Stimulated activated naive CD8-positive, alpha-beta T cell treated with anti-CD3 and anti-CD28 coated beads, Interleukin-15, amount 100 ng/mL, for 72 hours (primary cell): ENCODE measurements at regions not wholly inside any gene's neighbourhood (a gene's known extent, or its start where the extent isn't known, plus 50 kb on each side); places are given as distances from the start of the nearest gene placed in this dataset.
"Not testable (repeated sequence)": the region's sequence is repeated elsewhere in the genome, so short reads cannot be mapped to it uniquely, and the experiment has no call there.

Experiments used
- ATAC-seq: fragments of 150-1000 bp; cut with Tn5 transposase; 2 replicates; pipeline ENCODE4 v1.10.0; 2021; ENCODE audit warnings: mild to moderate bottlenecking, moderate library complexity
- DNase-seq, 2 donors: peaks; one replicate each; pipeline ENCODE4 v3.0.0; 2021 to 2022
- H3K27ac Mint-ChIP-seq, 2 donors: one replicate each; pipeline ENCODE4 v1.8.0; 2022; ENCODE audit warnings: mild to moderate bottlenecking in 2 of 2, mixed read lengths in 2 of 2, moderate library complexity in 2 of 2
- H3K27me3 Mint-ChIP-seq: one replicate; pipeline ENCODE4 v1.8.0; 2022; ENCODE audit warnings: mixed read lengths
- H3K4me1 Mint-ChIP-seq: one replicate; pipeline ENCODE4 v1.8.0; 2022; ENCODE audit warnings: mild to moderate bottlenecking, mixed read lengths
- H3K4me3 Mint-ChIP-seq, 2 donors: one replicate each; pipeline ENCODE4 v1.8.0; 2022; ENCODE audit warnings: mild to moderate bottlenecking in 2 of 2, mixed read lengths in 2 of 2, moderate library complexity in 1 of 2
- H3K9me3 Mint-ChIP-seq, 2 donors: one replicate each; pipeline ENCODE4 v1.8.0; 2022; ENCODE audit warnings: mixed read lengths in 2 of 2

GRCh38 chr19:13632164-13632563, 125.9 kb upstream of the CACNA1A start:
- not testable (repeated sequence) for ATAC-seq, H3K4me3 Mint-ChIP-seq, DNase-seq

GRCh38 chr19:13629687-13630357, 123.5 kb upstream of the CACNA1A start:
- Mint-ChIP-seq H3K27ac (no peak overlapping the region), H3K4me1 (no peaks in the 10 kb centered on the region), H3K4me3 (no peak overlapping the region), H3K9me3 (no peaks in the 10 kb centered on the region), H3K27me3 (peaks cover 26% of the 10 kb centered on the region)
- ATAC-seq (no peak), DNase-seq (no peak)

More at GRCh38 chr19:13632164-13632563, 125.9 kb upstream of the CACNA1A start:
- H3K4me1 Mint-ChIP-seq, H3K27me3 Mint-ChIP-seq, H3K9me3 Mint-ChIP-seq, H3K27ac Mint-ChIP-seq: not testable (repeated sequence)

GRCh38 chr19:13627531-13627930, 121.3 kb upstream of the CACNA1A start:
- H3K27ac Mint-ChIP-seq: no peak overlapping the region
- no peaks in the 10 kb centered on the region for H3K4me1 Mint-ChIP-seq
- ATAC-seq: no peak
- H3K4me3 Mint-ChIP-seq: no peak overlapping the region
- H3K9me3 Mint-ChIP-seq: no peaks in the 10 kb centered on the region
- H3K27me3 Mint-ChIP-seq: peaks cover 49% of the 10 kb centered on the region
- no peak for DNase-seq

GRCh38 chr19:13623716-13624710, 117.7 kb upstream of the CACNA1A start:
- no peak for ATAC-seq
- Mint-ChIP-seq H3K4me3 (no peak overlapping the region), H3K4me1 (no peaks in the 10 kb centered on the region), H3K27me3 (peaks cover 53% of the 10 kb centered on the region), H3K9me3 (no peaks in the 10 kb centered on the region), H3K27ac (no peak overlapping the region)
- no peak for DNase-seq

- ATAC-seq (no peak), DNase-seq (no peak)
- peaks cover 62% of the 10 kb centered on the region for H3K27me3 Mint-ChIP-seq
- no peak overlapping the region for H3K27ac Mint-ChIP-seq
- no peaks in the 10 kb centered on the region for H3K4me1 Mint-ChIP-seq
- H3K4me3 Mint-ChIP-seq: no peak overlapping the region
- no peaks in the 10 kb centered on the region for H3K9me3 Mint-ChIP-seq
Measured at GRCh38 chr19:13622766-13623715, 116.8 kb upstream of the CACNA1A start.

- H3K4me3 Mint-ChIP-seq: no peak overlapping the region
- DNase-seq (peak; percentile 20 to 54), ATAC-seq (peak; percentile 94)
- peaks cover 72% of the 10 kb centered on the region for H3K27me3 Mint-ChIP-seq
- H3K9me3 Mint-ChIP-seq: no peaks in the 10 kb centered on the region
- H3K4me1 Mint-ChIP-seq: no peaks in the 10 kb centered on the region
- H3K27ac Mint-ChIP-seq: no peak overlapping the region
Measured at GRCh38 chr19:13621413-13621812, 115.1 kb upstream of the CACNA1A start.

- no peak overlapping the region for H3K4me3 Mint-ChIP-seq
- H3K27me3 Mint-ChIP-seq: peaks cover 50% of the 10 kb centered on the region
- no peaks in the 10 kb centered on the region for H3K9me3 Mint-ChIP-seq
- DNase-seq (no peak), ATAC-seq (no peak)
- H3K4me1 Mint-ChIP-seq: no peaks in the 10 kb centered on the region
- peak overlapping the region in 1 of 2 donors; percentile 15 for H3K27ac Mint-ChIP-seq
Measured at GRCh38 chr19:13619203-13619632, 112.9 kb upstream of the CACNA1A start.

GRCh38 chr19:13615890-13616289, 109.6 kb upstream of the CACNA1A start:
- Mint-ChIP-seq H3K9me3 (no peaks in the 10 kb centered on the region), H3K27me3 (peaks cover 26% of the 10 kb centered on the region), H3K27ac (no peak overlapping the region), H3K4me1 (no peaks in the 10 kb centered on the region), H3K4me3 (no peak overlapping the region)
- DNase-seq (no peak), ATAC-seq (no peak)

GRCh38 chr19:13613447-13613846, 107.2 kb upstream of the CACNA1A start:
- DNase-seq (no peak), ATAC-seq (no peak)
- Mint-ChIP-seq H3K27ac (peak overlapping the region; percentile 7 to 59), H3K4me1 (peaks cover 8% of the 10 kb centered on the region), H3K9me3 (no peaks in the 10 kb centered on the region), H3K27me3 (peaks cover 24% of the 10 kb centered on the region), H3K4me3 (no peak overlapping the region)

GRCh38 chr19:13611596-13611995, 105.3 kb upstream of the CACNA1A start:
- no peak overlapping the region for H3K27ac Mint-ChIP-seq
- ATAC-seq: no peak
- H3K4me1 Mint-ChIP-seq: peaks cover 8% of the 10 kb centered on the region
- no peaks in the 10 kb centered on the region for H3K9me3 Mint-ChIP-seq
- no peak for DNase-seq
- H3K4me3 Mint-ChIP-seq: no peak overlapping the region
- peaks cover 9% of the 10 kb centered on the region for H3K27me3 Mint-ChIP-seq

GRCh38 chr19:13610039-13610691, 103.9 kb upstream of the CACNA1A start:
- ATAC-seq: peak; percentile 67
- H3K4me1 Mint-ChIP-seq: peaks cover 8% of the 10 kb centered on the region
- no peak overlapping the region for H3K4me3 Mint-ChIP-seq
- no peaks in the 10 kb centered on the region for H3K9me3 Mint-ChIP-seq
- peaks cover 9% of the 10 kb centered on the region for H3K27me3 Mint-ChIP-seq
- peak overlapping the region in 1 of 2 donors; percentile 93 for H3K27ac Mint-ChIP-seq
- peak in 1 of 2 donors; percentile 28 for DNase-seq

- Mint-ChIP-seq H3K9me3 (no peaks in the 10 kb centered on the region), H3K27ac (no peak overlapping the region), H3K4me1 (peaks cover 15% of the 10 kb centered on the region), H3K4me3 (no peak overlapping the region), H3K27me3 (peaks cover 9% of the 10 kb centered on the region)
- DNase-seq: no peak
- no peak for ATAC-seq
Measured at GRCh38 chr19:13606156-13606555, 99.9 kb upstream of the CACNA1A start.

- ATAC-seq (no peak), DNase-seq (no peak)
- no peak overlapping the region for H3K4me3 Mint-ChIP-seq
- H3K27ac Mint-ChIP-seq: peak overlapping the region in 1 of 2 donors; percentile 90
- H3K4me1 Mint-ChIP-seq: peaks cover 10% of the 10 kb centered on the region
- peaks cover 4% of the 10 kb centered on the region for H3K27me3 Mint-ChIP-seq
- no peaks in the 10 kb centered on the region for H3K9me3 Mint-ChIP-seq
Measured at GRCh38 chr19:13604902-13605586, 98.8 kb upstream of the CACNA1A start.

GRCh38 chr19:13600802-13601201, 94.5 kb upstream of the CACNA1A start:
- Mint-ChIP-seq H3K4me3 (no peak overlapping the region), H3K9me3 (no peaks in the 10 kb centered on the region), H3K27ac (no peak overlapping the region), H3K27me3 (peaks cover 10% of the 10 kb centered on the region), H3K4me1 (peaks cover 7% of the 10 kb centered on the region)
- no peak for DNase-seq
- ATAC-seq: no peak
